ENCODE measurements at regions not wholly inside any gene's neighbourhood (a gene's known extent, or its start where the extent isn't known, plus 50 kb on each side); places are given as distances from the start of the nearest gene placed in this dataset.

DNA sequence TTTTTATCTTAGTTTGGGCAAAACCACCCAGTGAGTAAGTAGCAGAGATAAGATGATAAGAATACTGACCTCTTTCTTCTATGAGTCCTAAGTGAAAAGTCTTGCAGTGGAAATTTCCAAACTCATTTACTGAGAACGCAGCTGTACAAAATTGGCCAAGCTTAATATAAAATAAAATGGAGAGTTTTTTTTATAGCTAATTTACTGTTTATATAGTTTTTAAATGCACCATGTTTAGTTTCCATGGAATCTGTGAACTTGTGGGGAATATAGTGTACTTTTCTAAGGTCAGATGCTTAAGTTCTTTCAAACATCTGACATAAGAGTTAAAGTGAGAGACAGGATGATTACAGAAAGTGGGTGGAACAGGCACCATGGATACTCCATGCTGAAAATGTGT, 833.5 kb downstream of the ADGRL2 start:
- Histone ChIP-seq H3K4me3 (no peak overlapping the region), H3K36me3 (no peaks in the 10 kb centered on the region), H3K9me3 (no peaks in the 10 kb centered on the region), H3K4me1 (no peaks in the 10 kb centered on the region), H3K27me3 (no peaks in the 10 kb centered on the region), H3K27ac (no peak overlapping the region)
- TF ChIP-seq, protein P1, sequence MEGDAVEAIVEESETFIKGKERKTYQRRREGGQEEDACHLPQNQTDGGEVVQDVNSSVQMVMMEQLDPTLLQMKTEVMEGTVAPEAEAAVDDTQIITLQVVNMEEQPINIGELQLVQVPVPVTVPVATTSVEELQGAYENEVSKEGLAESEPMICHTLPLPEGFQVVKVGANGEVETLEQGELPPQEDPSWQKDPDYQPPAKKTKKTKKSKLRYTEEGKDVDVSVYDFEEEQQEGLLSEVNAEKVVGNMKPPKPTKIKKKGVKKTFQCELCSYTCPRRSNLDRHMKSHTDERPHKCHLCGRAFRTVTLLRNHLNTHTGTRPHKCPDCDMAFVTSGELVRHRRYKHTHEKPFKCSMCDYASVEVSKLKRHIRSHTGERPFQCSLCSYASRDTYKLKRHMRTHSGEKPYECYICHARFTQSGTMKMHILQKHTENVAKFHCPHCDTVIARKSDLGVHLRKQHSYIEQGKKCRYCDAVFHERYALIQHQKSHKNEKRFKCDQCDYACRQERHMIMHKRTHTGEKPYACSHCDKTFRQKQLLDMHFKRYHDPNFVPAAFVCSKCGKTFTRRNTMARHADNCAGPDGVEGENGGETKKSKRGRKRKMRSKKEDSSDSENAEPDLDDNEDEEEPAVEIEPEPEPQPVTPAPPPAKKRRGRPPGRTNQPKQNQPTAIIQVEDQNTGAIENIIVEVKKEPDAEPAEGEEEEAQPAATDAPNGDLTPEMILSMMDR (IDR thresholded peaks at IDR 0.05) = no peak
- ATAC-seq = no peak
- FAIRE-seq = no peak
- intact Hi-C loops (cut with DNase I) = no loop called here
- 88 to 96% methylated on average over 1 of the region's 1 CpG for WGBS, 2 donors
- DNase-seq = no peak

DNA sequence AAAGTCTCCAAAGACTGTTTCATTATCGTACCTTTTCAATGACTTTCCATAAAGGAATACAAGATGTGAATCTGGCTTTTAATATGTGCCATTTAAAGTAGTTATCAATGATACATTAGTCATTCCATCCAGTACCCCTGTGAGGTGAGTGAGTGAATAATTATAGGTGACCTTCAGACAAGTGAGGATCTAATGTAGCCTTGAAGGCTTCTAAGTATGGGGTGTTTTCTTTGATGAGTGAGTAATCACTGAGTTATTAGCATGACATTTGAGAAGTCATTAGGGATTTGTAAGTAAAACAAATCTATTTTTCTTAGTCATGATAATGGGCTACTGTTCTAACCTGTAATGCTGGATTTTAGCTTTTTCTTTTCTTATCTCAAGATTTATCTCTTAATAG, 831.4 kb downstream of the ADGRL2 start:
- no peak for ATAC-seq
- Histone ChIP-seq H3K4me1 (no peaks in the 10 kb centered on the region), H3K36me3 (no peaks in the 10 kb centered on the region), H3K9me3 (no peaks in the 10 kb centered on the region), H3K27ac (no peak overlapping the region), H3K4me3 (no peak overlapping the region), H3K27me3 (no peaks in the 10 kb centered on the region)
- no peak for DNase-seq
- intact Hi-C loops (cut with DNase I) = no loop called here
- TF ChIP-seq, protein P1 (IDR thresholded peaks at IDR 0.05) = no peak
- 54 to 59% methylated on average over 1 of the region's 1 CpG for WGBS, 2 donors
- FAIRE-seq = no peak

DNA sequence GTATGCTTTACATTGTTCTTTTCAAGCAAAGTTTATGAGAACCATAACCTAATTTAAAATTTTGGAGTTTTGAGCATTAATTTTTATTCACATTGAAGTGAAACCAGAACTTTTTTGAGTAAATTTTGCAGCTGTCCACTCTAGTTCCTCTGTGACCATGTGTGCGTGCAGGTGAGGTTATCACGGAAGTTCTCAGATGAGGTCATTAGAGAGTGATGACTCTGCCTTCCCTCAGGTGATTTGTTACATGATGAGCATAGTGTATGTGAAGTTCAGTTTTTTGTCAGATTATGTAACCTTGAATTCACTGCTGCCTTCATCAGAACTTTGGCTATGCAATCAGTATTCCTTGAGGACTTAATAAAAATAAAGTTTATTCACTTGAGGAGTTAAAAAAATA, 828.2 kb downstream of the ADGRL2 start:
- WGBS, 2 donors = 78 to 95% methylated on average over 2 of the region's 2 CpGs
- FAIRE-seq (no peak), ATAC-seq (no peak), DNase-seq (no peak)
- TF ChIP-seq, protein P1 (IDR thresholded peaks at IDR 0.05) = no peak
- H3K27ac ChIP-seq = no peak overlapping the region
- no peak overlapping the region for H3K4me3 ChIP-seq
- no peaks in the 10 kb centered on the region for H3K4me1 ChIP-seq
- no peaks in the 10 kb centered on the region for H3K36me3 ChIP-seq
- no peaks in the 10 kb centered on the region for H3K27me3 ChIP-seq
- intact Hi-C loops (cut with DNase I) = no loop called here
- no peaks in the 10 kb centered on the region for H3K9me3 ChIP-seq

DNA sequence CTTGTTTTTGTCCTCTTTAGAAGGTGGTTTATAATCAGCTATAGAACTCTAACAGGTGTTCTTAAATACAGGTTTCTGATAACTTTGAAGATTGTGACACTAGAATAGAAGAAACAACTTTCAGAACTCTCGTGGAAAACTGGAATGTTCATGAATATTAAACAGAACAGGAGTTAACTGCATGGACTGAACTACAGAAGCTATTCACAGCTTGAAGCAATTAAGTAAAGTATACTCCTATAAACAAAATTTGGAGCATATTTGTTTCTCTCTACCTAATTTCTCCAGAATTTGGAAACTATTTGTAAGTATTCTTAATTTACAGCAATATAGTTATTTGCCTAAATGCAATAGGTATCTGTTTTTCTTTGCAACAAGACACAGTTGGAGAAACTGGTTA, 824.8 kb downstream of the ADGRL2 start:
- TF ChIP-seq, protein P1 (IDR thresholded peaks at IDR 0.05) = no peak
- Histone ChIP-seq H3K9me3 (no peaks in the 10 kb centered on the region), H3K27ac (no peak overlapping the region), H3K36me3 (no peaks in the 10 kb centered on the region), H3K4me1 (no peaks in the 10 kb centered on the region), H3K4me3 (no peak overlapping the region), H3K27me3 (no peaks in the 10 kb centered on the region)
- WGBS, 2 donors = 34 to 52% methylated on average over 1 of the region's 1 CpG
- DNase-seq (no peak), ATAC-seq (no peak), FAIRE-seq (no peak)
- intact Hi-C loops (cut with DNase I) = no loop called here

DNA sequence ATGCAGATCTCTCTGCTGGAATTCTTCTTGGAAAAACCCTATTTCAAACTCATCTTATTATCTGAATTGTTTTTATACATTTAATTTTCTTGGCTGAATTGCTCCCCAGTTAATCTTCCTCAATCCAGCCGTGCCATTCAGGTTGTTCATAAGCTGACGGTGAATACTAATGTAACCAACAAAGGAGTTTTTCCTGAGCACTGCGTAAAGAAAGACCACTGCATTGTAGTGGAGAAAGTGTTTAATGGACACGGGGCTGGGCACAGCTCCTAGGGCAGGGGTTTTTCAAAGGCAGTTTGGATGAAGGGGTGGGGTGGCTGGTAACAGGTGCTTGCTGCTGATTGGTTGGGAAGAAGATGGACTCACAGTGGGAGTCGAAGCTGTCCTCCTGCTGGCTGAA, 820.3 kb downstream of the ADGRL2 start:
- intact Hi-C loops (cut with DNase I) = no loop called here
- 83 to 85% methylated on average over 5 of the region's 5 CpGs for WGBS, 2 donors
- TF ChIP-seq, protein P1 (IDR thresholded peaks at IDR 0.05) = no peak

More for the DNA sequence above, 820.3 kb downstream of the ADGRL2 start:
- Histone ChIP-seq H3K9me3 (no peaks in the 10 kb centered on the region), H3K4me3 (no peak overlapping the region), H3K4me1 (no peaks in the 10 kb centered on the region), H3K27ac (no peak overlapping the region), H3K27me3 (no peaks in the 10 kb centered on the region), H3K36me3 (no peaks in the 10 kb centered on the region)
- FAIRE-seq (no peak), DNase-seq (no peak), ATAC-seq (no peak)

Measured in pancreas (tissue), 10 donors.